ENCODE measurements at regions not wholly inside any gene's neighbourhood (a gene's known extent, or its start where the extent isn't known, plus 50 kb on each side); places are given as distances from the start of the nearest gene placed in this dataset.

- TF ChIP-seq, protein P1, sequence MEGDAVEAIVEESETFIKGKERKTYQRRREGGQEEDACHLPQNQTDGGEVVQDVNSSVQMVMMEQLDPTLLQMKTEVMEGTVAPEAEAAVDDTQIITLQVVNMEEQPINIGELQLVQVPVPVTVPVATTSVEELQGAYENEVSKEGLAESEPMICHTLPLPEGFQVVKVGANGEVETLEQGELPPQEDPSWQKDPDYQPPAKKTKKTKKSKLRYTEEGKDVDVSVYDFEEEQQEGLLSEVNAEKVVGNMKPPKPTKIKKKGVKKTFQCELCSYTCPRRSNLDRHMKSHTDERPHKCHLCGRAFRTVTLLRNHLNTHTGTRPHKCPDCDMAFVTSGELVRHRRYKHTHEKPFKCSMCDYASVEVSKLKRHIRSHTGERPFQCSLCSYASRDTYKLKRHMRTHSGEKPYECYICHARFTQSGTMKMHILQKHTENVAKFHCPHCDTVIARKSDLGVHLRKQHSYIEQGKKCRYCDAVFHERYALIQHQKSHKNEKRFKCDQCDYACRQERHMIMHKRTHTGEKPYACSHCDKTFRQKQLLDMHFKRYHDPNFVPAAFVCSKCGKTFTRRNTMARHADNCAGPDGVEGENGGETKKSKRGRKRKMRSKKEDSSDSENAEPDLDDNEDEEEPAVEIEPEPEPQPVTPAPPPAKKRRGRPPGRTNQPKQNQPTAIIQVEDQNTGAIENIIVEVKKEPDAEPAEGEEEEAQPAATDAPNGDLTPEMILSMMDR (conservative IDR thresholded peaks at IDR 0.05; ENCODE audit: low read length) = no peak
- no peak for TF ChIP-seq EZH2phosphoT487 (IDR thresholded peaks at IDR 0.05; ENCODE audit: borderline replicate concordance, low read depth, low read length)
These were observed 78.9 kb upstream of the BEND6 start for GRCh38 chr6:56875961-56876360.

Data from OCI-LY7 (cell line).